Activated CD4-positive, alpha-beta T cell treated with anti-CD3 and anti-CD28 coated beads for 4 hours (primary cell): ENCODE measurements at regions not wholly inside any gene's neighbourhood (a gene's known extent, or its start where the extent isn't known, plus 50 kb on each side); places are given as distances from the start of the nearest gene placed in this dataset.

ENCODE experiments used
- DNase-seq, 2 donors: peaks; one replicate each; pipeline ENCODE4 v3.0.0-alpha.2; 2020

GRCh38 chr21:35635261-35635660 lies 425.1 kb downstream of the SETD4 start:
- no peak for DNase-seq

- DNase-seq: no peak
Observed at GRCh38 chr21:35633501-35633900, 426.8 kb downstream of the SETD4 start.

GRCh38 chr21:35632711-35633110 lies 427.6 kb downstream of the SETD4 start:
- no peak for DNase-seq

- no peak for DNase-seq
Observed at GRCh38 chr21:35628316-35628715, 432.0 kb downstream of the SETD4 start.

- DNase-seq: no peak
Observed at GRCh38 chr21:35627462-35627861, 432.9 kb downstream of the SETD4 start.

- DNase-seq: no peak
Observed at GRCh38 chr21:35625576-35625975, 434.8 kb downstream of the SETD4 start.

GRCh38 chr21:35624901-35625300 lies 435.4 kb downstream of the SETD4 start:
- DNase-seq: no peak

- no peak for DNase-seq
Observed at GRCh38 chr21:35622612-35623011, 437.7 kb downstream of the SETD4 start.

- DNase-seq: no peak
Observed at GRCh38 chr21:35619184-35619583, 441.1 kb downstream of the SETD4 start.

GRCh38 chr21:35617491-35617890 lies 442.8 kb downstream of the SETD4 start:
- no peak for DNase-seq

- no peak for DNase-seq
Observed at GRCh38 chr21:35616090-35616489, 444.2 kb downstream of the SETD4 start.

- DNase-seq: no peak
Observed at GRCh38 chr21:35615325-35615724, 445.0 kb downstream of the SETD4 start.

- no peak for DNase-seq
Observed at GRCh38 chr21:35614396-35614921, 445.9 kb downstream of the SETD4 start.

- no peak for DNase-seq
Observed at GRCh38 chr21:35611708-35612132, 448.6 kb downstream of the SETD4 start.

- no peak for DNase-seq
Observed at GRCh38 chr21:35609263-35609662, 451.1 kb downstream of the SETD4 start.

GRCh38 chr21:35607406-35607805 lies 452.9 kb downstream of the SETD4 start:
- DNase-seq: no peak

- no peak for DNase-seq
Observed at GRCh38 chr21:35606578-35606977, 453.7 kb downstream of the SETD4 start.

GRCh38 chr21:35606146-35606545 lies 454.2 kb downstream of the SETD4 start:
- DNase-seq: no peak

- DNase-seq: no peak
Observed at GRCh38 chr21:35603494-35603893, 456.8 kb downstream of the SETD4 start.

- no peak for DNase-seq
Observed at GRCh38 chr21:35602811-35603362, 457.4 kb downstream of the SETD4 start.

- no peak for DNase-seq
Observed at GRCh38 chr21:35601211-35601610, 459.1 kb downstream of the SETD4 start.

GRCh38 chr21:35599164-35599563 lies 461.2 kb downstream of the SETD4 start:
- no peak for DNase-seq

- DNase-seq: no peak
Observed at GRCh38 chr21:35597750-35598339, 462.5 kb downstream of the SETD4 start.

- no peak for DNase-seq
Observed at GRCh38 chr21:35594905-35595304, 465.4 kb downstream of the SETD4 start.

- DNase-seq: no peak
Observed at GRCh38 chr21:35593000-35593502, 467.3 kb downstream of the SETD4 start.
